GM18502 (cell line): ENCODE measurements at regions not wholly inside any gene's neighbourhood (a gene's known extent, or its start where the extent isn't known, plus 50 kb on each side); places are given as distances from the start of the nearest gene placed in this dataset.

Experiments
- ATAC-seq: cut with Tn5 transposase; IDR thresholded peaks from one replicate; pipeline ENCODE4 v1.9.1; 2021; ENCODE audit warnings: mild to moderate bottlenecking; ENCODE audit not compliant: unreplicated experiment, poor library complexity

DNA sequence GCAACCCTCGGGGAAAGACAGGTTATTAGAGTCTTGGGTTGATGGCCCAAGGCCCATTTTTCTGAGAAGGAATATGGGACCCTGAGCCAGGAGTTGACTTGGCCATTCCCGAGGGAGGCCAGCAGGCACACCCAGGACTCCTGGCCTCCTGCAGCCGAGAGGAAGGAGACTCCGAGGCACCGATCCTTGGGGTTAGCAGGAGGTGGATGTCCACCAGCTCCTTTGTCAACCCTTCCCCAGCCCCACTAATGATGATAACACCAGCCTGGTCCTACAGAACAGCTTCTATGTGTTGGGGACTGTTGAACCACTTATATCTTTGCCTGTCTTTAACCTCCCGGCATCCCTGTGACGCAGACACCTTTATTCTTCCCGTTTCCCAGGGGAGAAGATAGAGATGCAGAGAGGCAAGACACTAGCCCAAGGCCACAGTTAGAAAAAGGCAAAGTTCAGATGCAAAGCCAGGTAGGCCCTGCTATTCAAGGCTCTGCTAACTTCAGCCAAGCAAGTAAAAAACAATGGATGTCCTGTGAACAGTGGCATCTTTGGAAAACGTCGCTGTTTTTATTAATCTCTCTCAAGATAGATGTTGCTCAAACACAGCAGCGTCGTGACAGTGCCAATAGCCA, 767.3 kb upstream of the TBX3 start:
- ATAC-seq: no peak

DNA sequence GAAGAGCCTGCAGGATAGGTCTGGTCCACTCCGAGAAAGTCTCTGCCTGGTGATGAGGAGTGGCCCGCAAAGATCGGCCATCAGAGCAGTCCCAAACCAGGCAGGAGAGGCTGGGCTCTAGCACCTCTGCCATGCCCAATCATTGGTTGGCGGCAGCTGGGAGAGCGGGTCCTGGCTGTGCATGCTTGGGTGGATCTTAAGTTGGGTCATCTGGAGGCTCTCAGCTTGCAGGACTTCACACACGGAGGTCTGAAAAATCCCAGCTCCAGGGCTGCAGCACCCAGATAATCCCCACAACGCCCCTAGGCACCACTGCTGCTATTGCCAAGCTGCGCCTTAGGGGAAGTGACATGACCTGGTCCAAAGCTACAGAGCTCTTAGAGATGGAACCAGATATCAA, 766.7 kb upstream of the TBX3 start:
- ATAC-seq: no peak

DNA sequence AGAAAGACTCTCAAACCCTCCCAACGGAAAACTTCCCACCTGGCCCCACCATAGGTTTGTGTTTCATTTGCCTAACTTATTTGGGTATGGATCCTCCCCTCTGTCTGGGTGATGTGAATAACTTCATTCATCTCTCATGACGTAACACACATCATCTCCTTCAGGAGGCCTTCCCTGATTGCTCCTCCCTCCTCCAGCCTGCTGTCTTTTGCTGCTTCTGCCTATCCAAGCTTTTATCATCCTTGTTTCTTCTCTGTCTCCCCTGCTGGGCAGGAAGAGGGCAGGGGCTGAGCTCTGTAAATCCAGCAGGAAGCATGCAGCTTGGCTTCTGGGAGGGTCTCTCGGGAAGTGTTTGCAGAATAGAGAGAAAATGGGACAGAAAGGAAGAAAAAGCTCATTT, 766.0 kb upstream of the TBX3 start:
- no peak for ATAC-seq

DNA sequence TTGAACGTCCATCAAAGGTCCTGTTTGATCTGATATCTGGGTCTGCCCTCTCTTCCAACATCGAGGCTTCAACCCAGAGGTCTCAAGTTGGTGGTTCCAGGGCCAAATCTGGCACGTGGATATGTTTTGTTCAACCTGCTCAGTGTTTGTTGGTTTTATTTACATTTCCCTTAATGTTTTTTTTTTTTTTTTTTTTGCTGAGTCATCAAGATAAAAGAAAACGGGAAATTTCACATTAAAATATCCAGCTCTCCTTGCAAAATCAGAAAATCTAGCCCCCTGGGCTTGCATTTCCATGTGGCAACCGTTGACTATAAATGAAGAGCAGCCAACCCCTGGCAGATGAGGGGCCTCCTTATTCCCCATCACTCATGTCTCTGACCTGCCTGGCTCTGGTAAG, 765.6 kb upstream of the TBX3 start:
- ATAC-seq: no peak

DNA sequence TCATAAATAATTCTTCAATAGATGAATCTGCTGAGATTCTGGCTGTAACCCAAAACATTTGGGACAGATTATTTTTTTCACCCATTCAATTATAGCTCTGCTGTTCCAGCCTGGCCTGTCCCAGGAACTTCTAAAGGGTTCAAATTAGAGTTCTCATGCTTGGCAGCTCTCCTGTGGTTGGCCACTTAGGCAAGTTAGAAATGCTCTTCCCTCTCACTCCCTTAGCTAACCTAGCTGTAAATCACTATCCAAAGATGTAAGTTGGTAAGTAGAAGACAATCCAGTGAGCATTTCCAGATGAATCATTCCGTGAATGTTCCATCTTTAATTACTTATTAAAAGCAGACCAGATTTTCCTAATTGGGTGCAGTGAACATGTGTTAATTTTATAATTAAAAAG, 760.4 kb upstream of the TBX3 start:
- no peak for ATAC-seq

DNA sequence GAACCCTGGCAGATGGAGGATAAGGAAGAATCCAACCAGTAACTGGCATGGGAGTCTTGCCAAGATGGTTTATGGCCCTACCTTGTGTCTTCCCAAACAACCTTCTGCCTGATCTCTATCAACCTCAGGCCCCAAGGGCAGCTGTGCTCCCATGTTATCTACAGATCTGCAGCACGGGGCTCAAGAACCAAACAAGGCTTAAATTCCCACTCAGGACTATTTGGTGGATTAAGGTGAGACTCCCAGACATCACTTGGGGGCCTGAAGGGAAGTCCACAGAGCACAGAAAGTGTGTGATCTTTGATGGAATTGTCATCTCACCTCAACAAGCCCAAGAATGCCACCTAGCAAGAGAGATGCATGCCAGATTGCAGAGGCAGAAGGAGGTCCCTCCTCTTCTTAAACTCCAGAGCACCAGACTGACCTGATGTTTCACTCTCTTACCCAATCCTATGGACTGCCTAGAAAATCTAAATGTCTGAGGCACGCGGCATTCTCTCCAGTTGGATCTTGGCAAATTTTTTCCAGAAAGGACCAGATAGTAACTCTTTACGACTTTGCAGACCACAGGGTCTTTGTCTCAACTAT, 759.5 kb upstream of the TBX3 start:
- ATAC-seq: no peak

DNA sequence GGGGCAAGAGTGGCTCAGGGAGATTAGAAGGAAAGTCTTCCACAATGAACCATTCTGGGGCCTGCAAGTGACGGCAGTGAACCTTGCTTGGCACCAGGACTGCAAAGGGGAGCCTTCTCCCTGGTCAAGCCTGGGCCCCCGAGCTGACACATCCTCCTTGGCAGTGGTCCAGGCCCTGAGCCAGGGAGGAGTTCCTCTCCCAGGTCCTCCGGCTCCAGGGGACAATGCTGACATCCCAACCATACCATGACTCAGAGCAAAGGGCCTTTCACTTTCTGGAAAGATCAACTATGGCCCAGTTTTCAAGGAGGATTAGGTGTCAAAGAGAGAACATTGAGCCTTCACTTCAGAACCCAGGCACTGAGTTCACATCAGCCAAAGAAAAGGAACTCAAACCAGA, 756.5 kb upstream of the TBX3 start:
- no peak for ATAC-seq

DNA sequence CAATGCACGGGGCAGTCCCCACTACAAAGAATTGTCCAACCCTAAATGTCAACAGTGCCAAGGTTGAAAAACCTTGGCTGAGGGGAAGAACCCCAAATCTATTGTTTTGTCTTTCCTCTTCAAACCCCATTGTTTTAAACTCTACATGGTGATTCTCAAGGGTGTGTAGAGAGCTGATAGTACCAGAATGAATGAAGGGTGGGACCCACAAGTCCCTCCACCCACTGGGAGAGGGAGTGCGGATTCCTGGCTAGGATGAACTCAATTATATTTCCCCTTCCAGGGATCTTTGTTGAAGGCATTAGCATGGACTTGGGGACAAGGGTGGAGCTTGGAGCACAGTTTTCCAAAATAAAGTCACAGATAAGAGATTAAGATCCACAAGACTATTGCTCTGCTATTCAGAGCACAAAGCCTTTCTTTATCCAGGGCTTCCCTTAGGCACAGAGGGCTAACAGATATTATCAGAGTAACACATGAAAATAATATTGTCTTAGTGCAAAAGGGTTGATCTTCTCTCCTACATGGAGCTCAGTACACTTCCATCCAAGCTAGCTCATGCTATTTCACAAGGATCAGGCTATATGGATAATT, 755.1 kb upstream of the TBX3 start:
- no peak for ATAC-seq

DNA sequence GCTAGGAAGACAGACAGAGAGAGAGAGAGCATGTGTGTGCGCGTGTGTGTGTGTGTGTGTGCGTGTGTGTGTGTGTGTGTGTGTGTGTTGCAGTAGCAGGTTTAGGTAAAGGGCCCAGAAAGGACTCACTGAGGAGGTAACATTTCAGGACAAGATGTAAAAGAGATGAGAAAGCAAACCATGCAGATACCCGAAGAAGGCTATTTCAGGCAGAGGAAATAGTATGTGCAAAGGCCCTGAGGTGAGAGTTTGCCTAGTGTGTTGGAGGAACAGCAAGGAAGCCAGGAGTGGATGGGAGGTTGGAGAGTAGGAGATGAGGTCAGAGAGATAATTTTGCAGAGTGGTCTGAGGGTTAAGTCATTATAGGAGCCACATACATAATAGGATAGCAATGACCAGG, 754.3 kb upstream of the TBX3 start:
- no peak for ATAC-seq

DNA sequence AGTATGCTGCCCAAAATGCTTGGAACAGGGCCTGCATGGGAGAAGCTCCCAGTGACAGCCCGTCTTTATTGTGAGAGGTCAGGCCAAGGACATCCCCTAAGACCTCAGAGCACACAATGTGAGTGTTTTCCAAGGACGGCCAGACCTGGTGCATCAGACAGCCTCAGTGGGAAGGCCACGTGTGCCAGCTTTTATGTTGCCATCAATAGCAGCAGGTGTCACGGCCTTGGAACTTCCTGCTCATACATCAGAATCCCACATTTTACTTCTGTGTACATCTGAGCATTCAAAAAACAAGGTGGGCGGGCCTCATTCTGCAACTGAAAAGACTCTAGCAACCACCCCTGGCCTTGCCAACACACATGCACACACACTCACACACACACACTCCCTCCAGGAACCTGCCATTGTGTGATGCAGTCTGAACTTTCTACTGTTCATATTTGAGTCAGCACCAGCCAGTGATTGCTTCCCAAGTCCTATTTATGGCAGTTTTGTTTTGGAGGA, 753.1 kb upstream of the TBX3 start:
- no peak for ATAC-seq

DNA sequence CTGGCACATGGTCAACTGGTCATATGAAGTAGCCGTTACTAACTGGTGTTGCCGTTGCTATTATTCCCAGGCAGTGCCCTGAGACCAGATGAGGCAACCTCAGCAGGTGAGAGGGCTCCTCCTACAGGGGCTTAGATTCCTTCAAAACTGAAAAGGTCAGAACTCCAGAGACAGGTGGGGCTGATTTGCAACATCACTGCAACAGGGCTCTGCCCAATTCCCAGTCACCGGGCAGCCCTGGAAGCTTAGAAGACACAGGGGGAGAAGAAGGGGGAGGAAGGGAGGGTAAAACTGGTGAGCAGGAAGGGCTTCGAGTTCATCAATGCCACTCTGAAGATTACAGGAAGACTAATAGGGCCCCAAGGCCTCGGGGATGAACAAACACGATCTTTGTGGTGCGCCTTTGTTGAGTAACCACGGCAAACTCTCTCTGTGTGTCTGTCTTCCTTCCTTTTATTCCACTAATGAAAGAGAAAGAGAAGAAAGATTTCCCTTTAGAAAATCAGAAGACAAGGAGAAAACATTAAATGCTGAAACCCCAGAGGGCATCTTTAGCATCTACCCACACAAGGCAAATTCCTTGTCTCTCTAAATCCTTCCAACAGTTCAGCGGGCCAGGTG, 749.1 kb upstream of the TBX3 start:
- ATAC-seq: no peak

DNA sequence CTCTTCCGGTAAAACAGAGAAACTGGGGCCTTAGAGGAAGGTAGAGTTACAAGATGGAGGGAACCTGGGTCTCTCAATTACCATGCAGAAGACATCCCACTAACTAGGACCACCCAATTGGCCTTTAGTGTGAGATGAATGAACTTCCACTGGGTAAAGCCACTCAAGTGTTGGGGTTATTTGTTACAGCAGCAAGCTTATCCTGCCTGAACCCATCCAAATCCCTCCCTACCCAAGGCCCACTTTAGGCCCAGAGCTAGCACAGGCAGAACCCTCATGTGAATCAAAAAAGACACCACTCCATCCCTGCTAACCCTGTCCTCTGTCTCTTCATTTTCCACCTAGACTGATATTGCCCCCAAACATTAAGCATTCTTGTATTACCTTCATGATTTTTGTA, 746.7 kb upstream of the TBX3 start:
- no peak for ATAC-seq

DNA sequence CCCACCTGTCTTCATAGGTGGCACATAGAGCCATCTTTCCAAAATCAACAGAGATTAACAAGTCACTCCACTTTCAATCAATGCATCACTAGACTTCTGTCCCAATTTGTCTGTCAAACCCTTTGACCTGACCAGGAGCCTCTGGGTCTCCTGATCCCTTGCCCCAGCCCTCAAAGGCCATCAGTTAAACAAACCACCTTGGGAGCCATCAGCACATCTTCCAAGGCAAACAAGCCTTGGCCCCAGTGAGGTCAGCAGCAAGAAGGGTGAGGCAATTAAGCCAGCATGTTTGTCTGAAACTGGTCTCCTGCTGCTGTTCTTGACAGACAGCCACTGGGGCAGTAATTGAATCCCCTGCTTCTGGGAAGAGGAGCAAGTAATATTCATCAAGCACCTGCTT, 742.8 kb upstream of the TBX3 start:
- no peak for ATAC-seq

DNA sequence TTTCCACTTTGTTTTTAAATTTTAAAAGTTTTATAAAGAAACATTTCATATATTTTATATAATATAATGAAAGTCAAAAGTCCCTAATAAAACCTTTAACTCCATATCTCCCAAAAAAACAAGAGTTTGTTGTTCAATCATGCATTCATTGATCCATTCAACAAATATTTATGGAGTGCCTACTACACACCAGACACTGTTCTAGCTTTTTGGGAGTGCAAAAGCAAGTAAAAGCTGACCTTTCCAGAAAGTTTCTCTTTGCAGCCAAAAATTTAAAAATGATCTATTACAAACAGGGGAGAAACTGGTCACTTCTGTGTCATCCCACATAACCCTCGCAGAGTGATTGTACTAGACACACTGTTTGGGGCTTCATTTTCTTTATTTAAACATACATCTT, 740.0 kb upstream of the TBX3 start:
- ATAC-seq: no peak

DNA sequence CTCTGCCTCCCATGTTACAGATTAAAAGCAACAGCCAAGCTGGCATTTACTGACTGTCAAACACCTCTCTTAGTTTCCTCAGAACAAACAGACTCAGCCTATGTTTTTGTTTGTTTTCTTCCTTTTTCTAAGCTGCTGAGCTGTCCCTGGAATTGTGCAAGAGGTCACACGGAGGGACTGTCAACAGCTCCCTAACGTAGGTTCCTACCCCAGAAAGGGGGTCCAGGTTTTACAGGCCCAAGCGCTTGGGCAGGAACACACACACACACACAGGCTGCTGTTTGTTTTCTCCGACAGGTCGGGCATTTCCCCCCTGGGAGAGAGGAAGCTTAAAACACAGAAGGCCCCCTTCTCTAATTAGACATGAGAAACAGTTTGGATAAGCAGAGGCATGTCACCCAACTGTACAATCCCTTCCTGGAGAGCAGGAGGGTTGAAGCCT, 739.6 kb upstream of the TBX3 start:
- ATAC-seq: no peak

DNA sequence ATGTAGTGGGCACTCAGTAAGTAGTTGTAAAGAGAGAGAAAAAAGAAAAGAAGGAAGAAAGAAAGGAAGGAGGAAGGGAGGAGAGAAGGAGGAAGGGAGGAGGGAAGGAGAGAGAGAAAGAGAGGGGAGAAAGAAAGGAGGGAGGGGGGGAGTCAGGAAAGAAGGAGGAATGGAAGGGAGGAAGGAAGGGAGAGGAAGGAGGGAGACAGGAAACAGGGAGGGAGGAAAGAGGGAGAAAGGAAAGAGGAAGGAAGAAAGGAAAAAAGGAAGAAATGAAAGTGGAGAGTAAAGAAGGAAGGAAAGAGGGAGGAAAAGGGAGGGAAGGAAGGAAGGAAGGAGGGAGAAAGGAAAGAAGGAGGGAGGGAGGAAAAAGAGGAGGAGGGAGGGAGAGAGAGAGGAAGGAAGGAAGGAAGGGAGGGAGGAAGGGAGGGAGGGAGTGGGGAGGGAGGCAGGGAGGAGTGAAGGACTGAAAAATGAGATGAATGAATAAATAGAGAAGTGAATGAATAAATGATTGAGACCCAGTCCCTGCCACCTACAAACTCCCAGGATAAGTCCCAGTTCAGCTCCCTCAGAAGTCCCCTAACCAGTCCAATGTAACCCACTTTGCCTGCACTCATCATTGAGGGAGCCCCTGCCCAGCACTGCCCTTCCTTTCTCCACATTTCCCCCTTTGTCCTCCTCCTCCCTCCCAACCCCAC, 739.0 kb upstream of the TBX3 start:
- no peak for ATAC-seq

DNA sequence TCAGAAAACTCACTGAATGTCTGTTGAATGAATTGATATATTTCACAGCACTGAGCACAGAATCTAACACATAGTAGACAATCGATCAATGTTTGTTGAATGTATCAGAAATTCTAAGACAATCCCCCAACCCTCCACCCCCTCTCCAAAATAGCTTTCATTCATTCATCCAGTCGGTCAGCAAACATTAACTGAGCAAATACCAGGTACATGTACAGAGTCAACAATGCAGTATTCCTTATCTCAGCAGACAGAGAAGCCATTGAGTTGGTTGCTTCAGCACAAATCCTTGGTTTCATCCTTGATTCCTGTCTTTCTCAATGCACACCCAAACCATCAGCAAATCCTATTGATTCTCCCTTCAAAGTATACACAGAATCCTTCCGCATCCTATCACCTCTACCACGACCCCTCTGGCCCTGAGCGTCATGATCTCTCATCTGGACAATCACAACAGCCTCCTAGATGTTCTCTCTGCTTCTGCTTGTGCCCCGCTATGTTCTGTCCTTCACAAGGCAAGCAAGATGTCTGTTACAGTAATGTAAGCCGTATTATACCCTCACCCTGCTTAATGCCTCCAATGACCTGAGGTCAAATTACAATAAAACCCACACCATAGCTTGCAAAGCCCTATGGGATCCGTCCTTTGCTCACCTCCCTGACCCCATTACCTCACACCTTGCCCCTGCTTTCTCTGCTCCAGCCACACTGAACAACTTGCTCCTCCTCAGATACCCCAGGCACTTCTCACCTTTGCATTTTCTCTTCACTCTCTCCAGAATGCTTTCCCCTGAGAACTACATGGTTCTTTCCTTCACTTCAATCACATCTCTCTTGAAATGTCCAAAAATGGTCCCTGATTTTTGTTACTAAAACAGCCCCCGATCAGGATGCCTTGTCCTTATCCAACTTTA, 738.1 kb upstream of the TBX3 start:
- ATAC-seq: no peak

DNA sequence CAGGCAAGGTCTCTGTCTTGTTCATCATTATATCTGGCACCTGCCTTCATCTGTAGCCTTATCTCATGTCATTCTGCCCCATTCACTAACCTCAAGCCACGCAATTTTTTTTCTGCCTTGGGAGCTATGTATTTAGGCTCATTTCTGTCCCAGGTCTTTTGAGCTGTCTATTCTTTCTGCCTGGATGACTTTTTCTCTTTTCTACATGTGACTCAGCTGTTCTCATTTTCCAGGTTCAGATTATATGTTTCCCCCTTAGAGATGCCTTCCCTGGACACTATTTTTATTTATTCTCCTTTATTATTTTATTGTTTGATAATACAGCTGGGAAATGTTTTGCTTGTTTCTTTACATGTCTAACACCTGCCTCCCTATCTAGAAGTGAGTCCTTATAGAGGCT, 737.4 kb upstream of the TBX3 start:
- ATAC-seq: no peak

DNA sequence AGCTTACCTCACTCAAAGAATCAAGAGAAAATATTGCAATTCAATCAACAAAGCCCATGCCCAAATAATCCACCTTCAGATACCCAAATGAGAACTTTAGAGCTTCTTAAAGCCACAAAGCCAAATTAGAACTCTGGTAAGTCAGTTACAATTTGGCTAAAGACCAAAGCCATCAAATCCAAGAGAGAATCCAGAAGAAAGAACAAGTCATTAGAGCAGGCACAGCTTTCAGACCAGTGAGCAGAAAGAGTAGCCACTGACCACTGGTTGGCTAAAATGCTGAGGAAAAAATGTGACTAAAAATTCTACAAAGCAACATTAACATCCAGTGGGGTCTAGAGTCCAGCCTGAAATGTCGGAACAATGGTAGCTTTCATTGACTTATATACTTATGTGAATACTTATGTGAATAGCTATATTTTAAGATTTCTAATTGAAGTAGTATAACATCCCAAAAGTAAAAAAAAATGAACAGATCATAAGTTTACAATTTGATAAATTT, 735.2 kb upstream of the TBX3 start:
- ATAC-seq: no peak

DNA sequence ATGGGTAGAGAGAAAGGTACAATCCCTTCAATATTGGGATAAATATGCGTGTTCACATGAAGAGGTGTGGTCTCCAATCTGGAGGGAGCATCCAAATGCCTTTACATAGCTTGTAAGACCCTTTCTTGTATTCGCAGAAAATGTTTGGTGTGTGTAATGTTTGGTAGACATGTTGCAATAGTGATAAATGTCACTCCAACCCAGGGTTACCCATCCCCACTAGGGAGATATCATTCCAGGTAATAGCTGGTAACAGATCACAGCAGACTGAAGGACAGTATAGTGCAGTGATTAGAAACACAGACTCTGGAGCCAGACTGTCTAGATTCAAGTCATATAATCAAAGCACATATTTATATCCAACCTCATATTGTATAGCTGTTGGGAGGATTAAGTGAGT, 733.6 kb upstream of the TBX3 start:
- ATAC-seq: no peak
